ENCODE measurements at regions not wholly inside any gene's neighbourhood (a gene's known extent, or its start where the extent isn't known, plus 50 kb on each side); places are given as distances from the start of the nearest gene placed in this dataset.

GRCh38 chr12:92459850-92460249, 242.9 kb upstream of the PLEKHG7 start:
- no peak for DNase-seq

- DNase-seq: no peak
Measured at GRCh38 chr12:92458996-92459395, 243.8 kb upstream of the PLEKHG7 start.

- peak; percentile 89 for DNase-seq
Measured at GRCh38 chr12:92457458-92458180, 245.2 kb upstream of the PLEKHG7 start.

- DNase-seq: no peak
Measured at GRCh38 chr12:92452763-92453162, 250.0 kb upstream of the PLEKHG7 start.

- DNase-seq: no peak
Measured at GRCh38 chr12:92446083-92446460, 256.7 kb upstream of the PLEKHG7 start.

GRCh38 chr12:92445253-92446082, 257.3 kb upstream of the PLEKHG7 start:
- DNase-seq: peak; percentile 61

GRCh38 chr12:92444763-92445162, 258.0 kb upstream of the PLEKHG7 start:
- peak; percentile 97 for DNase-seq

GRCh38 chr12:92442782-92443181, 260.0 kb upstream of the PLEKHG7 start:
- peak; percentile 93 for DNase-seq

GRCh38 chr12:92440072-92440471, 262.7 kb upstream of the PLEKHG7 start:
- DNase-seq: no peak

GRCh38 chr12:92439420-92439805, 263.4 kb upstream of the PLEKHG7 start:
- peak; percentile 85 for DNase-seq

- DNase-seq: peak; percentile 22
Measured at GRCh38 chr12:92438641-92439419, 264.0 kb upstream of the PLEKHG7 start.

GRCh38 chr12:92437452-92437851, 265.3 kb upstream of the PLEKHG7 start:
- DNase-seq: peak; percentile 74

GRCh38 chr12:92436856-92437255, 265.9 kb upstream of the PLEKHG7 start:
- DNase-seq: no peak

GRCh38 chr12:92434607-92435025, 268.2 kb upstream of the PLEKHG7 start:
- no peak for DNase-seq

- DNase-seq: peak; percentile 88
Measured at GRCh38 chr12:92432724-92433441, 269.9 kb upstream of the PLEKHG7 start.

- peak; percentile 46 for DNase-seq
Measured at GRCh38 chr12:92431146-92431545, 271.6 kb upstream of the PLEKHG7 start.

GRCh38 chr12:92426332-92426731, 276.5 kb upstream of the PLEKHG7 start:
- DNase-seq: no peak

- no peak for DNase-seq
Measured at GRCh38 chr12:92425165-92425564, 277.6 kb upstream of the PLEKHG7 start.

- no peak for DNase-seq
Measured at GRCh38 chr12:92424338-92424737, 278.5 kb upstream of the PLEKHG7 start.

GRCh38 chr12:92421701-92422100, 276.1 kb upstream of the BTG1 start:
- DNase-seq: peak; percentile 83

- no peak for DNase-seq
Measured at GRCh38 chr12:92421042-92421441, 275.4 kb upstream of the BTG1 start.

GRCh38 chr12:92419201-92419600, 273.6 kb upstream of the BTG1 start:
- no peak for DNase-seq

GRCh38 chr12:92418381-92418780, 272.7 kb upstream of the BTG1 start:
- DNase-seq: peak; percentile 89
